CD14-positive monocyte (primary cell): ENCODE measurements at regions not wholly inside any gene's neighbourhood (a gene's known extent, or its start where the extent isn't known, plus 50 kb on each side); places are given as distances from the start of the nearest gene placed in this dataset.

Source experiments
- DNase-seq, 3 donors: peaks; one replicate each; pipeline ENCODE4 v3.0.0-alpha.2; 2011 to 2022
- H2AFZ ChIP-seq: 2 replicates; pipeline ENCODE4 v1.6.0; 2012; ENCODE audit warnings: mild to moderate bottlenecking, low read depth, low read length, inconsistent platforms; ENCODE audit not compliant: insufficient read depth, poor library complexity, severe bottlenecking
- H3K27ac ChIP-seq, 2 donors: 1 replicate in 1 of 2; 2 replicates in 1 of 2; pipeline ENCODE4 v1.5.1; 2012 to 2013; ENCODE audit warnings: low read length in 2 of 2, control low read depth in 1 of 2, inconsistent platforms in 1 of 2, low read depth in 1 of 2, mild to moderate bottlenecking in 1 of 2
- H3K27me3 ChIP-seq, 2 donors: one replicate each; pipeline versions ENCODE4 v1.6.0 to v1.6.1; 2011 to 2013; ENCODE audit warnings: low read length in 2 of 2; ENCODE audit not compliant: control insufficient read depth in 2 of 2, insufficient read depth in 2 of 2
- H3K36me3 ChIP-seq, 2 donors: replicated peaks in 1 of 2; 1 replicate in 1 of 2; 2 replicates in 1 of 2; pipeline versions ENCODE4 v1.5.1 to v1.6.1; 2012 to 2013; ENCODE audit warnings: low read length in 2 of 2, control low read depth in 1 of 2, inconsistent platforms in 1 of 2, mild to moderate bottlenecking in 1 of 2; ENCODE audit not compliant: insufficient read depth in 2 of 2, control insufficient read depth in 1 of 2
- H3K4me1 ChIP-seq, 2 donors: 1 replicate in 1 of 2; 2 replicates in 1 of 2; pipeline versions ENCODE4 v1.5.1 to v1.6.1; 2012 to 2013; ENCODE audit warnings: low read length in 2 of 2, control low read depth in 1 of 2, inconsistent platforms in 1 of 2, mild to moderate bottlenecking in 1 of 2, moderate library complexity in 1 of 2; ENCODE audit not compliant: insufficient read depth in 2 of 2, control insufficient read depth in 1 of 2
- H3K4me2 ChIP-seq: replicated peaks from 2 replicates; pipeline ENCODE3; 2012; ENCODE audit warnings: low read length, moderate library complexity, mild to moderate bottlenecking; ENCODE audit not compliant: poor library complexity, severe bottlenecking; ENCODE audit errors: extremely low read depth
- H3K4me3 ChIP-seq, 3 experiments: fragments of 200-600 bp in 1 of 3; sonication (generic) in 1 of 3; replicated peaks in 1 of 3; 1 replicate in 2 of 3; 2 replicates in 1 of 3; pipeline ENCODE4 v1.5.1; 2011 to 2013; ENCODE audit warnings: low read length in 3 of 3, mild to moderate bottlenecking in 3 of 3, control low read depth in 2 of 3, low read depth in 2 of 3, inconsistent platforms in 1 of 3, moderate library complexity in 1 of 3
- H3K79me2 ChIP-seq: 2 replicates; pipeline ENCODE4 v1.6.0; 2012; ENCODE audit warnings: mild to moderate bottlenecking, control low read depth, inconsistent platforms, low read length, moderate library complexity; ENCODE audit not compliant: insufficient read depth
- H3K9ac ChIP-seq: 2 replicates; pipeline ENCODE4 v1.6.0; 2017; ENCODE audit warnings: low read length, mild to moderate bottlenecking; ENCODE audit not compliant: insufficient read depth, poor library complexity, severe bottlenecking
- H3K9me3 ChIP-seq, 2 donors: replicated peaks in 1 of 2; 1 replicate in 1 of 2; 2 replicates in 1 of 2; pipeline versions ENCODE4 v1.5.1 to v1.6.1; 2012 to 2013; ENCODE audit warnings: low read length in 2 of 2, control low read depth in 1 of 2; ENCODE audit not compliant: control insufficient read depth in 1 of 2, insufficient read depth in 1 of 2
- H4K20me1 ChIP-seq: 2 replicates; pipeline ENCODE4 v1.6.0; 2012; ENCODE audit warnings: mild to moderate bottlenecking, low read length, control low read depth, moderate library complexity; ENCODE audit not compliant: insufficient read depth
- H3K27ac Mint-ChIP-seq, 7 donors: one replicate each; pipeline ENCODE4 v1.8.0; 2020; ENCODE audit warnings: mild to moderate bottlenecking in 7 of 7, mixed read lengths in 7 of 7, moderate library complexity in 6 of 7, inconsistent platforms in 2 of 7
- H3K27me3 Mint-ChIP-seq, 3 donors: one replicate each; pipeline ENCODE4 v1.8.0; 2021 to 2022; ENCODE audit warnings: low read depth in 3 of 3, mild to moderate bottlenecking in 3 of 3, mixed read lengths in 3 of 3, moderate library complexity in 3 of 3, inconsistent platforms in 1 of 3
- H3K36me3 Mint-ChIP-seq, 2 donors: one replicate each; pipeline ENCODE4 v1.8.0; 2020; ENCODE audit warnings: mixed read lengths in 2 of 2, inconsistent platforms in 1 of 2, mild to moderate bottlenecking in 1 of 2
- H3K4me1 Mint-ChIP-seq: one replicate; pipeline ENCODE4 v1.8.0; 2020; ENCODE audit warnings: mild to moderate bottlenecking, mixed read lengths
- H3K4me3 Mint-ChIP-seq, 2 donors: one replicate each; pipeline ENCODE4 v1.8.0; 2020; ENCODE audit warnings: mild to moderate bottlenecking in 2 of 2, mixed read lengths in 2 of 2, moderate library complexity in 1 of 2
- H3K9me3 Mint-ChIP-seq, 7 donors: one replicate each; pipeline ENCODE4 v1.8.0; 2020 to 2022; ENCODE audit warnings: mixed read lengths in 7 of 7, mild to moderate bottlenecking in 6 of 7, moderate library complexity in 6 of 7, inconsistent platforms in 2 of 7
- CTCF ChIP-seq: fragments of 200-600 bp; IDR thresholded peaks from one replicate; pipeline ENCODE4 v1.8.0; 2022; ENCODE audit warnings: antibody characterized with exemption, mild to moderate bottlenecking
- WGBS: methylation state at CpG from one replicate; pipeline ENCODE4 v1.1.5; 2013; ENCODE audit warnings: missing lambda C conversion rate; ENCODE audit not compliant: insufficient coverage; 5-methylcytosine and 5-hydroxymethylcytosine counted together
- intact Hi-C, 2 donors: fragments of 100-400 bp; cut with micrococcal nuclease; formaldehyde crosslinking; loops; one replicate each; pipeline versions ENCODE4 v1.15.0 to v1.15.1; 2023

DNA sequence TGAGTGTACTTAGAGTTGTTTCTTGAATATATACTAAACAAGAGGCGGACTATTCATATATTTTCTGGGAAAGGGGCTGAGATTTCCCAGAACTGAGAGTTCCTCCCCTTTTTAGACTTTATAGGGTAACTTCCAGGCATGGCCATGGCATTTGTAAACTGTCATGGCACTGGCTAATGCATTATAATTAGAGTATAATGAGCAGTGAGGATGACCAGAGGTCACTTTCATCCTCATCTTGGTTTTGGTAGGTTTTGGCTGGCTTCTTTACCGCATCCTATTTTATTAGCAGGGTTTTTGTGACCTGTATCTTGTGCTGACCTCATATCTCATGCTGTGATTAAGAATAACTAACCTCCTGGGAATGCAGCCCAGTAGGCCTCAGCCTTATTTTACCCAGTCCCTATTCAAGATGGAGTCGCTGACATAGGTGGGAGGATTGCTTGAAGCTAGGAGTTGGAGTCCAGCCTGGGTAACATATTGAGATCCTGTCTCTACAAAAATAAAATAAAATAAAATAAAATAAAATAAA lies 91.4 kb downstream of the MOBP start:
- Mint-ChIP-seq H3K4me1 (no peaks in the 10 kb centered on the region), H3K36me3 (no peaks in the 10 kb centered on the region), H3K27me3 (peaks cover 1 to 2% (median 2%) of the 10 kb centered on the region in 3 donors), H3K27ac (no peak overlapping the region), H3K9me3 (peaks cover 0 to 11% (median 3%) of the 10 kb centered on the region in 7 donors), H3K4me3 (no peak overlapping the region)
- Histone ChIP-seq H3K4me1 (no peaks in the 10 kb centered on the region), H2AFZ (no peak overlapping the region), H3K4me2 (no peak overlapping the region), H3K27me3 (no peaks in the 10 kb centered on the region), H3K4me3 (no peak overlapping the region), H4K20me1 (no peaks in the 10 kb centered on the region), H3K27ac (no peak overlapping the region), H3K9me3 (no peaks in the 10 kb centered on the region), H3K9ac (no peak overlapping the region), H3K79me2 (no peaks in the 10 kb centered on the region), H3K36me3 (no peaks in the 10 kb centered on the region)
- WGBS = no CpG with 5 or more reads among the region's 3 CpGs
- TF ChIP-seq CTCF = no peak
- DNase-seq = no peak
- intact Hi-C loops = no loop called here

- Histone ChIP-seq H3K4me1 (no peaks in the 10 kb centered on the region), H3K36me3 (no peaks in the 10 kb centered on the region), H3K9me3 (no peaks in the 10 kb centered on the region), H3K79me2 (no peaks in the 10 kb centered on the region), H2AFZ (no peak overlapping the region), H3K9ac (no peak overlapping the region), H3K27ac (no peak overlapping the region), H3K27me3 (no peaks in the 10 kb centered on the region), H3K4me3 (no peak overlapping the region), H4K20me1 (no peaks in the 10 kb centered on the region), H3K4me2 (no peak overlapping the region)
- DNase-seq = no peak
- H3K27me3 Mint-ChIP-seq = peaks cover 1 to 2% (median 2%) of the 10 kb centered on the region in 3 donors
- intact Hi-C loops = no loop called here
- no peak overlapping the region for H3K4me3 Mint-ChIP-seq
- no peak overlapping the region for H3K27ac Mint-ChIP-seq
- no peaks in the 10 kb centered on the region for H3K36me3 Mint-ChIP-seq
- peaks cover 0 to 6% (median 2%) of the 10 kb centered on the region in 7 donors for H3K9me3 Mint-ChIP-seq
- no peak for TF ChIP-seq CTCF
- H3K4me1 Mint-ChIP-seq = no peaks in the 10 kb centered on the region
Observed at GRCh38 chr3:39559543-39559942, 92.1 kb downstream of the MOBP start.
